ENCODE measurements at regions not wholly inside any gene's neighbourhood (a gene's known extent, or its start where the extent isn't known, plus 50 kb on each side); places are given as distances from the start of the nearest gene placed in this dataset.

- DNase-seq (ENCODE audit: low read depth), result no peak
Measured at GRCh38 chr13:67713571-67713970, 483.4 kb upstream of the PCDH9 start.

DNA sequence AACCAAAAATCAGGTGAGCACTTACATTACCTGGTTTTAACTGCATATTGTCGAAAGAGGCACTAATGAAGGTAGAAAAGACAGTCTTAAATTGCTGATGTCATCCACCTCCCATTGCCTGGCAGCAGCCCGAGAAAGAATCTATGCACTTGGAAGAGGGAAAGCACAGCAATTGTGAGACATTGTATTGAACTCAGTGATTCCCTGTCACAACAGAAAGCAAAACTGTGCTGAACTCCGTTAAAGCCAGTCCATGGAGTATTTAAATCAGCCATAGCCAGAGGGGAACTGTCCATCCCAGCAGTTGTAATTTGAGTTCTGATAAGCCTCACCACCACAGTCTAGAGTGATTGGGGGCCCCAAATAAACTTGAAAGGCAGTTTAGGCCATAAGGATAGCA, 466.6 kb upstream of the PCDH9 start:
- no peak for DNase-seq (ENCODE audit: low read depth)

DNA sequence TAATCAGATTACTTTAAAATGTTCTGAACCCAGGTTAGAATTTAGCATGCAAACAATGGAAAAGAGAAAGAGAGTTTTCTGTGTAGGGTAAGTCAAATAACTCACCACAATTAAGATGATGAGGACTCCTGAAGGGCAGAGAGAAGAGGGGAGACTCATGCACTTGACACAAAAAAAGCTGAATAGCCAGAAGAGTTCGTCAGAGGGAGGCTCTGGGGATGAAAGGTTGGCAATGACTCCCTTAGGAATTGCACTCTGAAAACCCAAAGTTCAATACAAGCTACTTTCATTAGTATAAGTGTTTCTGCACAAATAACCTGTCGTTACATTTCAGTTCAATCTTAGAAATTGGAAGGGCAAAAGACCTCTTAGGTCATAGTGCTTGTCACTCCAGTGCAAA, 434.4 kb upstream of the PCDH9 start:
- DNase-seq (ENCODE audit: low read depth), result no peak

DNA sequence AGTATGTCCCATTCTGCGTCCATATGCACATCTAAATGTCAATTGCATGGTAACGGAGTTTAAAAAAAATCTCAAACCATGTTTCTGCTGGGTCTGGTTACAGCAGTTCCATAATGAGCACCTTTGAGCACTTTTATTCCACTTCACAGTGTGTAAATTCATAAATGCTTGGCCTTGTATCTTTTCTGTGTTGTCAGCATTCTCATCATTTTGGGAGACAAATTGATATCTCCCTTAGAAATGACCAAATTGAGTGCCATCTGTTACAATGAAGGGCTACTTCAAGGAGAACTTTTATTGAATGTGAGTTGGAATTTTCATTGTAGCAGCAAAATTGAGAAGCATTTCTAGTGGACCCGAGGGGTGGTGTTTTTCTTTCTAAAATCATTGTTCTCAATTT, 432.9 kb upstream of the PCDH9 start:
- DNase-seq (ENCODE audit: low read depth), result no peak

- no peak for DNase-seq (ENCODE audit: low read depth)
Measured at GRCh38 chr13:67652887-67653286, 422.8 kb upstream of the PCDH9 start.

DNA sequence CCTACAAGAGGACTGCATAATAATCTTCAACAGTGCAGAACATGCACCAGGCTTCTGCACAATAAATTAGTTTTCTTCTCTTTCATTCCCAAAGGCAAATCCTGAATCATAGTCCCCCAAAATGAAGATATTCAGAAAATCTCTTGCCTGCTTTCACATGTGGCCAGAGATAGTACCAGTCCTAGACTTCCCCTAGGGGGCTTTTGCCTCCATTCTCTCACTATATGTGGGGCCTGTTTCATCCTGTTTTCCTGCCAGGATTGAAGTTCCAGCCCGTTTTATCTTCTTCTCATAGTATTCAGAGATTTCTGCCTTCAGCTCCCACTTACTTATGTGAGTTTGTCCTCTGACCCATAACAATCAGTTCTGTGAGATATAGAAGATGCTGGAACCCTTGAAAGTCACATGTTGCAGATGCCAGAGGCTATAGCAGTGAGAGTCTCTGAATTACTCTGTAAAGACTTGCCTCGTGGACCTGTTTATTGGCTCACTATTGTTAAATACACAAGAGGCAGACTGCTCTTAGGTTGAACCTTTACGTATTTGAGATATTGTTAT, 421.9 kb upstream of the PCDH9 start:
- DNase-seq (ENCODE audit: low read depth), result no peak

DNA sequence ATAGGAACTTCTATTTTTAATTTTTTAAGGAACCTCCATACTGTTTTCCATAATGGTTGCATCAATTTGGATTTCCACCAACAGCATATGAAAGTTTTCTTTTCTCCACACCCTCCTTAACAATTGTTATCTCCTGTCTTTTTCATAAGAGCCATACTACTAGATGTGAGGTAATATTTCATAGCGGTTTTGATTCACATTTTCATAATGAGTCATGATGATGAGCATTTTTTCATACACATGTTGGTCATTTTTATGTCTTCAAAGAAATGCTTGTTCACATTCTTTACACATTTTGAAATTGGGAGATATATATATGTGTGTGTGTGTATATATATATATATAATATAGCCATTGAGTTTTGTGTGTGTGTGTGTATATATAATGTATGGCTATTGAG, 420.3 kb upstream of the PCDH9 start:
- no peak for DNase-seq (ENCODE audit: low read depth)

- DNase-seq (ENCODE audit: low read depth), result no peak
Measured at GRCh38 chr13:67645874-67646467, 415.8 kb upstream of the PCDH9 start.

- DNase-seq (ENCODE audit: low read depth), result no peak
Measured at GRCh38 chr13:67643516-67644055, 413.4 kb upstream of the PCDH9 start.

DNA sequence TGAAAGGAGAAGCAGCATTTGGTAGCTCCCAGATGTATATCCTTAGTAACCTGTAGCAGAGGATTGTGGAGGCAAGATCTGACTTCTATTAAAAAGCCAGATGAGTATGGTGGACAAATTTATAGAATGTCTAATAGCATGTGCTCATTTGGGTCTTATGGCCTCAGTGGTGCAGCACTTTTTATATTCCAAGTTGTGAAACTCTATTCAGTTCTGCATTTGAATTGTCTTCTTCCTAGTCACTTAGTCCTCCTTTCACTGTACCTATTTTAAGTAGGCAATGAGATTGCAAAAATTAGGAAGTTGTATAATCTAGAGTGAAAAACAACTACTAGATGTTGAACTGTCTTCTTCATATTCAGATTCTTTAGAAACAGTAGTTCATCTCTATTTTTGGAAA, 412.5 kb upstream of the PCDH9 start:
- no peak for DNase-seq (ENCODE audit: low read depth)

- DNase-seq (ENCODE audit: low read depth), result no peak
Measured at GRCh38 chr13:67635754-67636153, 405.6 kb upstream of the PCDH9 start.

DNA sequence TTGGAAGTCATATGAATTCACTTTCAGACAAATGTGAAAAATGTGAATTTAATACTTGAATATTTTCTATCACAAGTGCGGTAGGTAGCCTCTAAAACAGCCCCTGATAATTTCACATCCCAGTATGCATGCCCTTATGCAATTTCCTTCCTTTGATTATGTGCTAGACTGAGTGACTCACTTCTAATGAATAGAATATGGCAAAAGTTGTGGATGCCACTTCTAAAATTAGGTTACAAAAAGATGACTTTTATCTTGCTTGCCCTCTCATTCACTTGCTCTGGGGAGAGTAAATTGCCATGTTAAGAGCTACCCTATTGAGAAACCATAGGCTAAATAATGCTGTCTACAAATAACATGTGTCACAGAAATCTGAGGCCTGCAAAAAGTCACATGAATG, 402.5 kb upstream of the PCDH9 start:
- DNase-seq (ENCODE audit: low read depth), result no peak

DNA sequence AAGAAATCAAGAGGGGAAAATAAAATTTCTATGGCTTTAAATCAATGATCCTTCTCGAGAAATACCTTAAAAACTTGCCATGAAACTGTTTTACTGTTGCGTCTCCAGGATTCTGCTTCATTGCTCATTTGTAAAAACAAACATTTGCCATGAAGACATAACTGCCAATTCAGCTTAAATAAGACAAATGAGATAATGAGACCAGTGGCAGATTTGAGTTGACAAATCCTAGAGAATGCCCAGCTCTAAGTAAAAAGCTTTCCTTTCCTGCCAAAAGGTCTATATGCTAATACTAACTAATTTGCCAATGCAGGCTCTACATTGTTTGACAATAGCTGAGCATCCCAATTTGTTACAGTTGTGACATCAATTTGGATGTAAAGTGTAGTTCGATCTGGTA, 400.5 kb upstream of the PCDH9 start:
- no peak for DNase-seq (ENCODE audit: low read depth)

- DNase-seq (ENCODE audit: low read depth), result no peak
Measured at GRCh38 chr13:67623630-67624029, 393.5 kb upstream of the PCDH9 start.

GRCh38 chr13:67620665-67621064, 390.5 kb upstream of the PCDH9 start:
- no peak for DNase-seq (ENCODE audit: low read depth)

GRCh38 chr13:67619995-67620380, 389.9 kb upstream of the PCDH9 start:
- DNase-seq (ENCODE audit: low read depth), result no peak

DNA sequence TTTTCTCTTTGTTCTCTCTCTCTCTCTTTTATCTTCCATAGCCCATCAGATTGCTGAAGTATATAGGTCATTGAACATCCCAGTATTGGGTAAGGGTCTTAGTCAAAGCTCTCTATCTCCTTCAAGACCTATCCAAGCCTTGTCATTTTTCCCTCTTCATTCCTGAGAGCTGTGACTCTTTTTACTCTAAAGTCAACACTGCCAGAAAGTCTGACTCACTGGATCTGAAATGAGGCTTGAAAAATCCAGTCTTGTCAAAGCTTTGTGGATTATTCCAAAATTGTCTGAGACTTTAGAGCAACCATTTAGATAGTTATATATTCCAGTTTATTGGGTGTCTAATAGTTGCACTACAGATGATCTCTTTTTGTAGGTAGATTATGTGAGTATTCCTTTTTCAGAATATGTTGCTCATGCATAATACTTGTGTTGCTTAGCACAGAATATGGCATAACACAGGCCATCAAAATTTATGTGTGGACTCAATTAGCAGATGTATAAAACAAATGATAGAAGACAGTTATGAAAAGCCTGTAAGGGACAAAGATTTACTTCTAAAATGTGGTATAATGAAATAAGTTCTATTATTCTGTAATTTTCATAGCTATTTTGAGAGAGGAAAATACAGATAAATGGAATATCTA, 389.3 kb upstream of the PCDH9 start:
- no peak for DNase-seq (ENCODE audit: low read depth)

GRCh38 chr13:67614579-67614978, 384.4 kb upstream of the PCDH9 start:
- DNase-seq (ENCODE audit: low read depth), result no peak

DNA sequence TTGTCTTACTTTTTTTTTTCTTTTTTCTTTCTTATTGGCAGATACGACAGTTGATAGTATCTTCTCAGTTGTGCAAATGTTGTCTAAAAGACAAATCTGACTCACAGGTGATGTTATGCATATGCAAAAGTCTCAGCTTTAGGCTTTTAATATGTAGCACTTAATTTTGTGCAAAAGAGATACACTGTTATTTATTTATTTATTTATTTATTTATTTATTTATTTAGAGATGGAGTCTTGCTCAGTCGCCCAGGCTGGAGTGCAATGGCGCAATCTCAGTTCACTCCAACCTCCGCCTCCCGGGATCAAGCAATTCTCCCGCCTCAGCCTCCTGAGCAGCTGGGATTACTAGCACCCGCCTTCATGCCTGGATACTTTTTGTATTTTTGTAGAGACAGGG, 383.9 kb upstream of the PCDH9 start:
- no peak for DNase-seq (ENCODE audit: low read depth)

DNA sequence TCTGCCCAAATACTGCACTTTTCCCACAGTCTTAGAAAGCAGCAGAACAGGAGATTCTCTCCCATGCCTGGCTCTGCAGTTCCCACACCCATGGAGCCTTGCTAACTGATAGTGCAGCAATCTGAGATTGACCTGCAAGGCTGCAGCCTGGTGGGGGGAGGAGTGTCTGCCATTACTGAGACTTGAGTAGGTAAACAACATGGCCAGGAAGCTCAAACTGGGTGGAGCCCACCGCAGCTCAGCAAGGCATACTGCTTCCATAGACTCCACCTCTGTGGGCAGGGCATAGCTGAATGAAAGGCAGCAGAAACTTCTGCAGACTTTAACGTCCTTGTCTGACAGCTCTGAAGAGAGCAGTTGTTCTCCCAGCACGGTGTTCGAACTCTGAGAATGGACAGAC, 358.5 kb upstream of the PCDH9 start:
- no peak for DNase-seq (ENCODE audit: low read depth)

DNA sequence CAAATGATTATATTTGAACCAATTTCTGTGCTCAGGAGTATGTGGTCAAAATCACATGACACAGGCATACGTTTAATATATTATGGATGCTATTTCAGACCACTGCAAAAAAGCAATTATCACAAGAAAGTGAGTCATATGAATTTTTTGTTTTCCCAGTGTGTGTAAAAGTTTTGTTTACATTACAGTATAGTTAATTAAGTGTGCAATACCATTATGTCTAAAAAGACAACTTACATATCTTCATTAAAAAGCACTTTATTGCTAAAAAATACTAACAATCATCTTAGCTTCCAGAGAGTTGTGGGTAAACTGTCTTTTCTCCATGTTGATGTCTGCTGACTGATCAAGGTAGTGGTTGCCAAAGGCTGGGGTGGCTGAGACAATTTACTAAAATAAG, 347.2 kb upstream of the PCDH9 start:
- no peak for DNase-seq (ENCODE audit: low read depth)

GRCh38 chr13:67574320-67575233, 344.4 kb upstream of the PCDH9 start:
- DNase-seq (ENCODE audit: low read depth), result peak; percentile 24
